HUES48 (cell line): ENCODE measurements at regions not wholly inside any gene's neighbourhood (a gene's known extent, or its start where the extent isn't known, plus 50 kb on each side); places are given as distances from the start of the nearest gene placed in this dataset.
A peak's percentile ranks its signal among the peaks of the same experiment; 100 is the strongest.

Experiments used
- H3K27ac ChIP-seq: one replicate; pipeline ENCODE4 v1.7.0; 2013; ENCODE audit warnings: low read depth, low read length, inconsistent platforms
- H3K27me3 ChIP-seq: 2 replicates; pipeline ENCODE4 v1.6.1; 2013; ENCODE audit warnings: mild to moderate bottlenecking, low read length; ENCODE audit not compliant: control insufficient read depth, insufficient read depth
- H3K36me3 ChIP-seq: 2 replicates; pipeline ENCODE4 v1.6.1; 2013; ENCODE audit warnings: low read length; ENCODE audit not compliant: control insufficient read depth, insufficient read depth
- H3K4me1 ChIP-seq: 2 replicates; pipeline ENCODE4 v1.6.1; 2013; ENCODE audit warnings: mild to moderate bottlenecking, low read length; ENCODE audit not compliant: control insufficient read depth, insufficient read depth
- H3K4me3 ChIP-seq: 2 replicates; pipeline ENCODE4 v1.5.1; 2013; ENCODE audit warnings: mild to moderate bottlenecking, low read depth, low read length
- H3K9ac ChIP-seq: 2 replicates; pipeline ENCODE4 v1.6.1; 2013; ENCODE audit warnings: mild to moderate bottlenecking, low read depth, low read length, moderate library complexity
- H3K9me3 ChIP-seq: 2 replicates; pipeline ENCODE4 v1.6.1; 2013; ENCODE audit warnings: low read length; ENCODE audit not compliant: control insufficient read depth, insufficient read depth

DNA sequence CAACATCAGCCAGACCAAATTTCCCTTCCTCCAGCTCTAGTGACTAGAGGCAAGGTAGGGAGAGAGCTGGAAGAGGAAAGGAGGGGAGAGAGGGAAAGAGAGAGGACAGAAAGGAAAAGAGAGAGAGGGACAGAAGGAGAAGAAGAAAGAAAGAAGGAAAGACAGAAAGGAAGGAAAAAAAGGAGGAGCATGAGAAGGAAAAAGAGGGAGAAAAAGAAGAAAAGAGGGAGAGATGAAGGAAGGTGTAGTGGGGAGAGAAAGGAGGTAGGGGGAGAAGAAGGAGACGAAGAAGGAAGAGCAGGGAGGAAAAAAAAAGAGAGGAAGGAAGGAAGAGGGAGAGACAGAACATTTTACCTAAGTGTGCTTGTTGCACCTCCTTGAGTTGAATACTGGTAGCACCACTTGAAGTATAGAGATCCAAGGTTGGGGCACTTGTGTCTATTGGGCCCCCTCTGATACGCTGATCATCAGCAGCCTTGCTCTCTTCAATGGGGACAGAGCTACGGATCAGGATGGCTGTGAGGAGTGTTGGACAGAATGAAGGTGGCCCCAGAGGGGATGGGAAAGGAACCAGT, 232.5 kb downstream of the SUDS3 start:
- Histone ChIP-seq H3K4me3 (no peak overlapping the region), H3K4me1 (peaks cover 5% of the 10 kb centered on the region; the same call in 1 of the 2 replicates), H3K27ac (no peak overlapping the region), H3K27me3 (no peaks in the 10 kb centered on the region), H3K36me3 (no peaks in the 10 kb centered on the region), H3K9ac (no peak overlapping the region), H3K9me3 (peaks cover 8% of the 10 kb centered on the region)

- Histone ChIP-seq H3K4me1 (peaks cover 5% of the 10 kb centered on the region; the same call in 1 of the 2 replicates), H3K36me3 (no peaks in the 10 kb centered on the region), H3K9me3 (peaks cover 8% of the 10 kb centered on the region), H3K27ac (no peak overlapping the region), H3K4me3 (no peak overlapping the region), H3K27me3 (no peaks in the 10 kb centered on the region), H3K9ac (no peak overlapping the region)
These were observed 234.9 kb downstream of the SUDS3 start for GRCh38 chr12:118611295-118611694.

GRCh38 chr12:118611770-118612169, 235.4 kb downstream of the SUDS3 start:
- no peak overlapping the region for H3K9ac ChIP-seq
- H3K4me3 ChIP-seq, result no peak overlapping the region
- H3K9me3 ChIP-seq, result peaks cover 8% of the 10 kb centered on the region
- H3K36me3 ChIP-seq, result no peaks in the 10 kb centered on the region
- H3K4me1 ChIP-seq, result peaks cover 5% of the 10 kb centered on the region; the same call in 1 of the 2 replicates
- no peaks in the 10 kb centered on the region for H3K27me3 ChIP-seq
- H3K27ac ChIP-seq, result no peak overlapping the region

DNA sequence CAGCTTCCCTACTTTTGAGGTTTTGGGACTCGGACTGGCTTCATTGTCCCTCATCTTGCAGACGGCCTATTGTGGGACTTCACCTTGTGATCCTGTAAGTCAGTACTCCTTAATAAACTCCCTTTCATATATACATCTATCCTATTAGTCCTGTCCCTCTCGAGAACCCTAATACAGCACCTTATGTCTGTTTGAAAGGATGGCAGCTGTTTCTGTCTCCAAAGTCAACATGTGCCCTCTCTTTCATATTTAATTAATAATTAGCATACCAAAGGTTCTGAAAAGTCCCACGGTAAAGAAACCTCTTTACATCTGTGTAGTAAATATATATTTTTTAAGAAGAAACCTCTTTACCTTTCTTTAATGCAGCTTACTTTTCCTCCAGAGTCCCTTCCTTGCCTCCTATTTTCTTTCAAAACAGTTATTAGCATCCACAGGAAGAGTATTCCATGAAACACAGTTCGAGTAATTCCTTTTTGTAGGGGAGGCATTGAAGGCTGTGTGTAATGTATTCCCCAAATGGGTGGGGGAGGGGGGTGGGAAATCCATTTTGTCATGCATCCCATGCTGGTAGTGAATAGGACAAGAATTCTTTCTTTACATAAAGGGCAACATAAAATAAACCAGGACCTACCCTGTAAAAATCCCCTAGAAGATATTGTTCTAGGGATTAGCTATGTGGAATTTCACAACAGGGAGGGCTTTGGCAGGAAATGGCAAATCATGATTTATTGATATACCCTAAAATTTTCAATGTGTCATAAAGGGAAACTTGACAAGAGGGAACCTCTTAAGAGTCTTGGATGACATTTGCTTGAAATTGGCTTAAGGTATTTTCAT, 241.5 kb downstream of the SUDS3 start:
- H3K9ac ChIP-seq, result no peak overlapping the region
- peak overlapping the region; percentile 26; the same call in 1 of the 2 replicates for H3K4me3 ChIP-seq

DNA sequence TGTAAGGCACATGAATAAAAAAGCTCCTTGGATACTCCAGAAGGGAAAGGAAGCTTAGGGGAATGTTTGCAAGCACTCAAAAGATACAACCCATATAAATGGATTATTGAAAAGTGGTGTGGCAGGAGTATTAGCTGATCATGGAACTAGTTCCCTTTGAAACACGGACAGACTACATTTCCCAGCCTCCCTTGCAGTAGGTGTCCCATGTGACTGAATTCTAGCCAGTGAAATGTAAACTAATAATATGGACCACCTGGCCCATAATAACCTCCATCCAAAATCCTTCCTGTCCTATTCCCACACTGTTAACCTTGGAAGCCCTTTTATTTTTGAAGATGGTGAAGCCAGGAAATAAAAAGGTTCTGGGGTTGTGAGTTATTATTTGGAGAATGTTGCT, 242.3 kb downstream of the SUDS3 start:
- no peak overlapping the region for H3K4me3 ChIP-seq
- H3K9ac ChIP-seq, result no peak overlapping the region
- H3K36me3 ChIP-seq, result no peaks in the 10 kb centered on the region
- H3K9me3 ChIP-seq, result no peaks in the 10 kb centered on the region
- peak overlapping the region; percentile 78 for H3K27ac ChIP-seq
- peaks cover 13% of the 10 kb centered on the region for H3K4me1 ChIP-seq
- no peaks in the 10 kb centered on the region for H3K27me3 ChIP-seq

More for the DNA sequence above, 241.5 kb downstream of the SUDS3 start:
- H3K36me3 ChIP-seq, result no peaks in the 10 kb centered on the region
- peaks cover 6% of the 10 kb centered on the region for H3K9me3 ChIP-seq
- H3K27ac ChIP-seq, result peak overlapping the region; percentile 78
- H3K4me1 ChIP-seq, result peaks cover 13% of the 10 kb centered on the region
- no peaks in the 10 kb centered on the region for H3K27me3 ChIP-seq

- no peaks in the 10 kb centered on the region for H3K4me1 ChIP-seq
- H3K9ac ChIP-seq, result no peak overlapping the region
- no peak overlapping the region for H3K27ac ChIP-seq
- H3K27me3 ChIP-seq, result no peaks in the 10 kb centered on the region
- no peaks in the 10 kb centered on the region for H3K9me3 ChIP-seq
- no peaks in the 10 kb centered on the region for H3K36me3 ChIP-seq
- H3K4me3 ChIP-seq, result no peak overlapping the region
These were observed 248.8 kb downstream of the SUDS3 start for GRCh38 chr12:118625050-118625675.

- Histone ChIP-seq H3K36me3 (no peaks in the 10 kb centered on the region), H3K27ac (no peak overlapping the region), H3K4me3 (no peak overlapping the region), H3K4me1 (no peaks in the 10 kb centered on the region), H3K9me3 (no peaks in the 10 kb centered on the region), H3K9ac (no peak overlapping the region), H3K27me3 (no peaks in the 10 kb centered on the region)
These were observed 256.7 kb downstream of the SUDS3 start for GRCh38 chr12:118633071-118633470.

GRCh38 chr12:118635276-118635675, 258.9 kb downstream of the SUDS3 start:
- H3K4me1 ChIP-seq, result no peaks in the 10 kb centered on the region
- no peak overlapping the region for H3K4me3 ChIP-seq

GRCh38 chr12:118637767-118638370, 261.5 kb downstream of the SUDS3 start:
- H3K4me1 ChIP-seq, result no peaks in the 10 kb centered on the region
- no peak overlapping the region for H3K9ac ChIP-seq
- no peak overlapping the region for H3K4me3 ChIP-seq
- H3K36me3 ChIP-seq, result no peaks in the 10 kb centered on the region
- H3K27ac ChIP-seq, result no peak overlapping the region
- H3K9me3 ChIP-seq, result no peaks in the 10 kb centered on the region
- H3K27me3 ChIP-seq, result no peaks in the 10 kb centered on the region

More at GRCh38 chr12:118635276-118635675, 258.9 kb downstream of the SUDS3 start:
- no peak overlapping the region for H3K9ac ChIP-seq
- no peaks in the 10 kb centered on the region for H3K27me3 ChIP-seq
- no peak overlapping the region for H3K27ac ChIP-seq
- H3K36me3 ChIP-seq, result no peaks in the 10 kb centered on the region
- no peaks in the 10 kb centered on the region for H3K9me3 ChIP-seq

GRCh38 chr12:118641249-118641648, 264.9 kb downstream of the SUDS3 start:
- H3K27ac ChIP-seq, result no peak overlapping the region
- no peaks in the 10 kb centered on the region for H3K4me1 ChIP-seq
- no peaks in the 10 kb centered on the region for H3K36me3 ChIP-seq
- H3K4me3 ChIP-seq, result no peak overlapping the region
- no peaks in the 10 kb centered on the region for H3K27me3 ChIP-seq
- no peaks in the 10 kb centered on the region for H3K9me3 ChIP-seq
- no peak overlapping the region for H3K9ac ChIP-seq
